Gastrocnemius medialis (tissue), 4 donors: ENCODE measurements at regions not wholly inside any gene's neighbourhood (a gene's known extent, or its start where the extent isn't known, plus 50 kb on each side); places are given as distances from the start of the nearest gene placed in this dataset.

Experiments used
- ATAC-seq, 2 donors: fragments of 150-250 bp; one replicate each; pipeline ENCODE4 v1.9.1; 2016
- DNase-seq, 2 donors: peaks; one replicate each; pipeline ENCODE4 v3.0.0-alpha.2; 2019
- H3K27ac ChIP-seq, 4 donors: fragments of 200-600 bp; sonication (generic); 1 replicate in 1 of 4; 2 replicates in 3 of 4; pipeline ENCODE4 v1.5.1; 2016 to 2018; ENCODE audit warnings: mild to moderate bottlenecking in 2 of 4, moderate library complexity in 1 of 4
- H3K27me3 ChIP-seq, 3 donors: fragments of 200-600 bp; sonication (generic) in 2 of 3; 1 replicate in 1 of 3; 2 replicates in 2 of 3; pipeline versions ENCODE4 v1.5.1 to v1.6.0; 2016 to 2019; ENCODE audit warnings: mild to moderate bottlenecking in 1 of 3, moderate library complexity in 1 of 3
- H3K36me3 ChIP-seq, 2 donors: fragments of 200-600 bp; sonication (generic) in 1 of 2; one replicate each; pipeline ENCODE4 v1.5.1; 2017 to 2018
- H3K4me1 ChIP-seq, 2 donors: fragments of 200-600 bp; sonication (generic) in 1 of 2; one replicate each; pipeline ENCODE4 v1.5.1; 2016 to 2017; ENCODE audit warnings: mild to moderate bottlenecking in 2 of 2
- H3K4me3 ChIP-seq, 4 donors: fragments of 200-600 bp; sonication (generic) in 3 of 4; 1 replicate in 1 of 4; 2 replicates in 3 of 4; pipeline ENCODE4 v1.5.1; 2016 to 2019; ENCODE audit warnings: mild to moderate bottlenecking in 2 of 4
- H3K9me3 ChIP-seq, 3 donors: fragments of 200-600 bp; sonication (generic) in 2 of 3; 1 replicate in 1 of 3; 2 replicates in 2 of 3; pipeline ENCODE4 v1.5.1; 2016 to 2019
- POLR2A ChIP-seq, 2 donors: fragments of 450-650 bp; IDR thresholded peaks; one replicate each; pipeline ENCODE4 v1.6.1; 2017; ENCODE audit warnings: antibody characterized with exemption in 2 of 2, mild to moderate bottlenecking in 2 of 2, moderate library complexity in 2 of 2
- in situ Hi-C, 4 donors: fragments of 200-750 bp; cut with MboI; loops; one replicate each; pipeline versions ENCODE4 v1.15.0 to v1.8.0; 2017; ENCODE audit warnings: low sequenced_read_pairs in 4 of 4
- intact Hi-C: fragments of 100-400 bp; cut with DNase I; formaldehyde crosslinking; loops from one replicate; pipeline ENCODE4 v1.15.1; 2023; ENCODE audit warnings: low total_unique reads
- TF ChIP-seq, protein P1 (sequence below), 5 experiments: fragments of 450-650 bp in 3 of 5; fragments of 200-600 bp in 2 of 5; sonication (generic) in 2 of 5; IDR thresholded peaks in 4 of 5; conservative IDR thresholded peaks in 1 of 5; 1 replicate in 4 of 5; 2 replicates in 1 of 5; pipeline ENCODE4 v1.5.1; 2016 to 2019; ENCODE audit warnings: antibody characterized with exemption in 5 of 5, mild to moderate bottlenecking in 3 of 5, moderate library complexity in 3 of 5

DNA sequence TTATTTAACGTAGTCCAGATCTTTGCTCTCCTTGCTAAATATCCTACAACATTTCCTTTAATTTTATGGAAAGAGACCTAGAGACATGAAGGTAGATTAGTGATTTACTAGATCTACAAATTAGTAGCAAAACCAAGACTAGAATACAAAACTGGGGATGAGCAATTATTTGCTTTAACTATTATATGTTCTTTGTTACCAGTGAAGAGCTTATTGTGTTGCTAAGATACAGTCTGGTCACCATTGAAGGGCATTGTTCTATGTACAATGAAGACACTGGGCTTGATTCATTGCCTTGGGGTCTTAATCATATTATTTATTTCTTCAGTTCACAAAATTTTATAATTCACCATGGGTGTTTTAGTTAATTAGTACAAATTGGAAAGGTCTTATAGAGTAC, 88.3 kb downstream of the S1PR1 start:
- H3K9me3 ChIP-seq, result no peaks in the 10 kb centered on the region
- TF ChIP-seq POLR2A (IDR thresholded peaks at IDR 0.05), result no peak
- TF ChIP-seq, protein P1, sequence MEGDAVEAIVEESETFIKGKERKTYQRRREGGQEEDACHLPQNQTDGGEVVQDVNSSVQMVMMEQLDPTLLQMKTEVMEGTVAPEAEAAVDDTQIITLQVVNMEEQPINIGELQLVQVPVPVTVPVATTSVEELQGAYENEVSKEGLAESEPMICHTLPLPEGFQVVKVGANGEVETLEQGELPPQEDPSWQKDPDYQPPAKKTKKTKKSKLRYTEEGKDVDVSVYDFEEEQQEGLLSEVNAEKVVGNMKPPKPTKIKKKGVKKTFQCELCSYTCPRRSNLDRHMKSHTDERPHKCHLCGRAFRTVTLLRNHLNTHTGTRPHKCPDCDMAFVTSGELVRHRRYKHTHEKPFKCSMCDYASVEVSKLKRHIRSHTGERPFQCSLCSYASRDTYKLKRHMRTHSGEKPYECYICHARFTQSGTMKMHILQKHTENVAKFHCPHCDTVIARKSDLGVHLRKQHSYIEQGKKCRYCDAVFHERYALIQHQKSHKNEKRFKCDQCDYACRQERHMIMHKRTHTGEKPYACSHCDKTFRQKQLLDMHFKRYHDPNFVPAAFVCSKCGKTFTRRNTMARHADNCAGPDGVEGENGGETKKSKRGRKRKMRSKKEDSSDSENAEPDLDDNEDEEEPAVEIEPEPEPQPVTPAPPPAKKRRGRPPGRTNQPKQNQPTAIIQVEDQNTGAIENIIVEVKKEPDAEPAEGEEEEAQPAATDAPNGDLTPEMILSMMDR (IDR thresholded peaks at IDR 0.05 in 4 of 5, conservative IDR thresholded peaks at IDR 0.05 in 1 of 5), result no peak
- DNase-seq, result no peak
- H3K27ac ChIP-seq, result no peak overlapping the region
- no peak for ATAC-seq
- no peaks in the 10 kb centered on the region for H3K27me3 ChIP-seq
- intact Hi-C loops, result no loop called here
- no peaks in the 10 kb centered on the region for H3K4me1 ChIP-seq
- in situ Hi-C loops, result no loop called here
- no peaks in the 10 kb centered on the region for H3K36me3 ChIP-seq
- H3K4me3 ChIP-seq, result no peak overlapping the region

DNA sequence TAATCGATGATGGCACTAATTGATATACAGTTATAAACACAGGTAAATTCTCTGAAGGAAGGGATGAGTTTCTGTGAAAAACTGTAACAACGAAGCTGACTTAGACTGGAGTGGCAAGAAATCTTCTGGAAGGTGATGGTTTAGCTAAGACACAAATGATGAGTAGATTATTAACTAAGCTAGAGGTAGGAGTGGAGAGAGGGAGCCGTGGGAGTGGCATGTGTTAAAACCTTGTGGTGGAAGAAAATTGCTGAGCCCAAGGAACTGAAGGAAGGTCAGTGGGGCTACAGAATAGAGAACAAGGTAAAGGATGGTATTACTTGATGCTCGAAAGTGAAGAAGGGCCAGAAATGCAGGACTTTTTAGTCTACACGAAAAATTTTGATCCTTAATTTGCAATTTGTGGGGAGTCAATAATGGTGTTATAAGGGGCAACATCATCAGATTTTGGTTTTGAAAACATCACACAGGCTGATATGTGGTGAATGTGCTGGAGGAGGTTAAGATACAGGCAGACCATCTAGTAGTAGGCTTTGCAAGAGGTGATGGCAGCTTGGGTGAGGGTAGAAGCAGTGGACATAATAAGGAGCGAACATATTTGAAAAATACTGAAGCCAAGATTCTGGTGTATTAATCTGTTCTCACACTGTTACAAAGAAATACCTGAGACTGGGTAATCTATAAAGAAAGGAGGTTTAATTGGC, 93.8 kb downstream of the S1PR1 start:
- in situ Hi-C loops (no loop called here), intact Hi-C loops (no loop called here)
- ATAC-seq (no peak), DNase-seq (no peak)
- Histone ChIP-seq H3K4me1 (no peaks in the 10 kb centered on the region), H3K27ac (no peak overlapping the region), H3K36me3 (no peaks in the 10 kb centered on the region), H3K4me3 (no peak overlapping the region), H3K9me3 (no peaks in the 10 kb centered on the region), H3K27me3 (no peaks in the 10 kb centered on the region)
- no peak for TF ChIP-seq POLR2A (IDR thresholded peaks at IDR 0.05)
- TF ChIP-seq, protein P1 (IDR thresholded peaks at IDR 0.05 in 4 of 5, conservative IDR thresholded peaks at IDR 0.05 in 1 of 5), result no peak

DNA sequence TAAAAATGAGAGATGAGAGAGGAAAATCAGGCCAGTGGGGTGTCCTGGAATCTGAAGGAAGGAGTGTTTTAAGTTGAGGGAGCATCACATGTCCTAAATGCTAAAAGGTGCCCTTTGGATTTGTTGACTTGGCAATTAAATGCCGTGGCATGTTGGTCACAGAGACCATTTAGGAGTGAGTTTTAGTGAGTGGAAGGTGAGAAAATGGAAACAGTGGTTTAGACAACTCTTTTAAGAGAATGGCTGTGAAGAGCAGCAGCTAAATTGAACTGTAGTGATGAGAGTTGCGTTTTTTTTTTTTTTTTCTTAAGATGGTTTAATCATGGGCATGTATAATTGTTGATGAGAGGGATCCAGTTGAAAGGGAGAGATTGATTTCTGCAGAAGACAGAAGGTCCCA, 95.0 kb downstream of the S1PR1 start:
- Histone ChIP-seq H3K9me3 (no peaks in the 10 kb centered on the region), H3K27me3 (no peaks in the 10 kb centered on the region), H3K36me3 (no peaks in the 10 kb centered on the region), H3K27ac (no peak overlapping the region), H3K4me1 (no peaks in the 10 kb centered on the region), H3K4me3 (no peak overlapping the region)
- DNase-seq (no peak), ATAC-seq (no peak)
- TF ChIP-seq, protein P1 (IDR thresholded peaks at IDR 0.05 in 4 of 5, conservative IDR thresholded peaks at IDR 0.05 in 1 of 5), result no peak
- TF ChIP-seq POLR2A (IDR thresholded peaks at IDR 0.05), result no peak
- in situ Hi-C loops, result no loop called here
- intact Hi-C loops, result no loop called here

DNA sequence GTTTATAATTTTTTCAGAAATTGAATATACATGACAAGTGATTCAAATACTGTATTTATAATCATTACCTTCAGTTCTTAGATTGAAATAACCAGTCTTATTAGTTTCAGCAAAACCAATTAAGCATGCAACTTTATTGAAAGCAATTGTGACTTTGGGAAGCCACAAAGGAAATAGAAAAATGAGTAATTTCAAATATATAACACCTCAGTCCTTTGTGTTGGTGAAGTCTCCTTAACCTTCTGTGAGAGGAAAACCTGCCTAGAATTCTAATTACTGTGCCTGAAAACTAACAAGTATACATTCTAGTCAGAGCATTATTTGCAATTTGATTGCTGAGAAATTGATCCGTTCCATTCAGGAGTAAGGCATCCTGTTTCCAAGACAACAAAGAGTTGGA, 95.8 kb downstream of the S1PR1 start:
- intact Hi-C loops, result no loop called here
- Histone ChIP-seq H3K36me3 (no peaks in the 10 kb centered on the region), H3K4me1 (no peaks in the 10 kb centered on the region), H3K4me3 (no peak overlapping the region), H3K27me3 (no peaks in the 10 kb centered on the region), H3K27ac (no peak overlapping the region), H3K9me3 (no peaks in the 10 kb centered on the region)
- DNase-seq, result no peak
- no peak for TF ChIP-seq POLR2A (IDR thresholded peaks at IDR 0.05)
- TF ChIP-seq, protein P1 (IDR thresholded peaks at IDR 0.05 in 4 of 5, conservative IDR thresholded peaks at IDR 0.05 in 1 of 5), result no peak
- ATAC-seq, result no peak
- in situ Hi-C loops, result no loop called here

DNA sequence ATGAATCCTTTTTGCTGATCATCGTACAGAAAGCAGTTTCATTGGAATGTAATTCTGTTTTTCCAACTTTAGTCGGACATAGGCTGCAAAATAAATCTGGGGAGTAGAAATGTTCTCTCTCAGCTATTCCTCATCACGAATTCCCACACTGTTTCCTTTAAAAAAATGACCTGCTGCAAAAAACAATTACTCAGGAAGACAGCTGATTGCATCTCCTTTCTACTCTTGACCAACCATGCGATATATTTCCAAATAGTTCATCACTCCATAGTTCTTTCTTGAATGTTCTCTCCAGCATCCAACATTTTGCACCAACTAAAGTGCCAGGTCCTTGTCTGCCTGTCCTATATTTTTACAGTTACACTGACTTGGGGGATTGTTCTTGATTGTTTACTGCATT, 96.4 kb downstream of the S1PR1 start:
- H3K27me3 ChIP-seq, result no peaks in the 10 kb centered on the region
- no peak for DNase-seq
- in situ Hi-C loops, result no loop called here
- no peaks in the 10 kb centered on the region for H3K36me3 ChIP-seq
- no peak for ATAC-seq
- intact Hi-C loops, result no loop called here
- H3K27ac ChIP-seq, result no peak overlapping the region
- no peaks in the 10 kb centered on the region for H3K9me3 ChIP-seq
- TF ChIP-seq, protein P1 (IDR thresholded peaks at IDR 0.05 in 4 of 5, conservative IDR thresholded peaks at IDR 0.05 in 1 of 5), result no peak
- no peak for TF ChIP-seq POLR2A (IDR thresholded peaks at IDR 0.05)
- no peaks in the 10 kb centered on the region for H3K4me1 ChIP-seq
- no peak overlapping the region for H3K4me3 ChIP-seq
